ENCODE measurements at regions not wholly inside any gene's neighbourhood (a gene's known extent, or its start where the extent isn't known, plus 50 kb on each side); places are given as distances from the start of the nearest gene placed in this dataset.

DNA sequence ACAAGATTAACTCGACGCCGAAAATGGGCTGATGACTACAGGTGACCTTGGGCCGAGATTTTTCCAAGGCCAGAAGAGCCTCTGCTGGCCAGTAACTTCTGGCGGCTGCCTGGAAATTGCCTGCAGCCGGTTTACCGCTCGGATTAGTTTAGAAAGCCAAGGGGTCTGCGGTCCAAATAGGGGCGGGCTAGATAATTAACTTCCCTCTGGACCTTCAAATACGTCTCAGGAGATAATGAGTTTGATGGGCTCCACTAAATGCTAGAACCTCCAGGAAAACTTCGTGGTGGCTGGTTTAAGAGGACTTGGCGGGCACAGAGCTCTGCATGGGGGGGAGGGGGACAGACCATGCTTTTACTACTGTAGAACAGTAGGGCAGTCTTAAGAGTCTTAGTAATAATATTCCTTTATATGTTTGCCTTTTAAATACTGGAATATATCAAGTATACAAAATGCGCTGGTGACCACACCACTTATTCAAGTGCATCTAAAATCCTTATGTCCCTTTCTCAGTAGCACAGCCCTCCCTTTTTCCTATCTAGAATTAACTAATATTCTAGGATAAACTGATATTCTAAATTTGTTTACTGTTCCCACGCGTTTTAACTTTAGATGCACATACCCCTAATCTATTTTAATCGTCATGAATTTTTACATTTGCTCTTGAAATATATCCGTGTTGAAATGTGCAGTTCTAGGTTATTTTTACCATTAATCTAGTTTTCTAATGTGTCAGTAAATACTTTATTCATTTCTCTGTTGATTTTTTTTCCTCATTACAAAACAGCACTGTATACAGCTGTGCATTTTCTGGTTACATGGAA, 107.5 kb upstream of the PRSS16 start (continued):
- TF ChIP-seq, protein P1, sequence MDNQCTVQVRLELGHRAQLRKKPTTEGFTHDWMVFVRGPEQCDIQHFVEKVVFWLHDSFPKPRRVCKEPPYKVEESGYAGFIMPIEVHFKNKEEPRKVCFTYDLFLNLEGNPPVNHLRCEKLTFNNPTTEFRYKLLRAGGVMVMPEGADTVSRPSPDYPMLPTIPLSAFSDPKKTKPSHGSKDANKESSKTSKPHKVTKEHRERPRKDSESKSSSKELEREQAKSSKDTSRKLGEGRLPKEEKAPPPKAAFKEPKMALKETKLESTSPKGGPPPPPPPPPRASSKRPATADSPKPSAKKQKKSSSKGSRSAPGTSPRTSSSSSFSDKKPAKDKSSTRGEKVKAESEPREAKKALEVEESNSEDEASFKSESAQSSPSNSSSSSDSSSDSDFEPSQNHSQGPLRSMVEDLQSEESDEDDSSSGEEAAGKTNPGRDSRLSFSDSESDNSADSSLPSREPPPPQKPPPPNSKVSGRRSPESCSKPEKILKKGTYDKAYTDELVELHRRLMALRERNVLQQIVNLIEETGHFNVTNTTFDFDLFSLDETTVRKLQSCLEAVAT (IDR thresholded peaks at IDR 0.05): peak; percentile 8; the same call in 1 of the 2 replicates
- no peak for TF ChIP-seq NR2C1 (IDR thresholded peaks at IDR 0.05)
- no peak for TF ChIP-seq MXI1 (IDR thresholded peaks at IDR 0.05; ENCODE audit: low read depth, low read length)
- TF ChIP-seq, protein P2, sequence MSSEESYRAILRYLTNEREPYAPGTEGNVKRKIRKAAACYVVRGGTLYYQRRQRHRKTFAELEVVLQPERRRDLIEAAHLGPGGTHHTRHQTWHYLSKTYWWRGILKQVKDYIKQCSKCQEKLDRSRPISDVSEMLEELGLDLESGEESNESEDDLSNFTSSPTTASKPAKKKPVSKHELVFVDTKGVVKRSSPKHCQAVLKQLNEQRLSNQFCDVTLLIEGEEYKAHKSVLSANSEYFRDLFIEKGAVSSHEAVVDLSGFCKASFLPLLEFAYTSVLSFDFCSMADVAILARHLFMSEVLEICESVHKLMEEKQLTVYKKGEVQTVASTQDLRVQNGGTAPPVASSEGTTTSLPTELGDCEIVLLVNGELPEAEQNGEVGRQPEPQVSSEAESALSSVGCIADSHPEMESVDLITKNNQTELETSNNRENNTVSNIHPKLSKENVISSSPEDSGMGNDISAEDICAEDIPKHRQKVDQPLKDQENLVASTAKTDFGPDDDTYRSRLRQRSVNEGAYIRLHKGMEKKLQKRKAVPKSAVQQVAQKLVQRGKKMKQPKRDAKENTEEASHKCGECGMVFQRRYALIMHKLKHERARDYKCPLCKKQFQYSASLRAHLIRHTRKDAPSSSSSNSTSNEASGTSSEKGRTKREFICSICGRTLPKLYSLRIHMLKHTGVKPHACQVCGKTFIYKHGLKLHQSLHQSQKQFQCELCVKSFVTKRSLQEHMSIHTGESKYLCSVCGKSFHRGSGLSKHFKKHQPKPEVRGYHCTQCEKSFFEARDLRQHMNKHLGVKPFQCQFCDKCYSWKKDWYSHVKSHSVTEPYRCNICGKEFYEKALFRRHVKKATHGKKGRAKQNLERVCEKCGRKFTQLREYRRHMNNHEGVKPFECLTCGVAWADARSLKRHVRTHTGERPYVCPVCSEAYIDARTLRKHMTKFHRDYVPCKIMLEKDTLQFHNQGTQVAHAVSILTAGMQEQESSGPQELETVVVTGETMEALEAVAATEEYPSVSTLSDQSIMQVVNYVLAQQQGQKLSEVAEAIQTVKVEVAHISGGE (CRISPR knock-in tag; IDR thresholded peaks at IDR 0.05): no peak
- 0 out of 3 replicates have a peak, but pooled peaks of 1 of the 2 experiments have one; percentile 28 for TF ChIP-seq EGR1 (IDR thresholded peaks at IDR 0.05; ENCODE audit: borderline replicate concordance in 1 of 2, low read depth in 2 of 2, low read length in 2 of 2)
- 0 out of 2 replicates have a peak, but pooled peaks have one; percentile 1 for TF ChIP-seq LARP7 (IDR thresholded peaks at IDR 0.05)
- TF ChIP-seq MEF2A (IDR thresholded peaks at IDR 0.05; ENCODE audit: insufficient read depth, low read depth, low read length): no peak
- no peak; the same call in 1 of the 2 replicates for TF ChIP-seq SMAD5 (IDR thresholded peaks at IDR 0.05; ENCODE audit: low read depth)
- TF ChIP-seq, protein P3, sequence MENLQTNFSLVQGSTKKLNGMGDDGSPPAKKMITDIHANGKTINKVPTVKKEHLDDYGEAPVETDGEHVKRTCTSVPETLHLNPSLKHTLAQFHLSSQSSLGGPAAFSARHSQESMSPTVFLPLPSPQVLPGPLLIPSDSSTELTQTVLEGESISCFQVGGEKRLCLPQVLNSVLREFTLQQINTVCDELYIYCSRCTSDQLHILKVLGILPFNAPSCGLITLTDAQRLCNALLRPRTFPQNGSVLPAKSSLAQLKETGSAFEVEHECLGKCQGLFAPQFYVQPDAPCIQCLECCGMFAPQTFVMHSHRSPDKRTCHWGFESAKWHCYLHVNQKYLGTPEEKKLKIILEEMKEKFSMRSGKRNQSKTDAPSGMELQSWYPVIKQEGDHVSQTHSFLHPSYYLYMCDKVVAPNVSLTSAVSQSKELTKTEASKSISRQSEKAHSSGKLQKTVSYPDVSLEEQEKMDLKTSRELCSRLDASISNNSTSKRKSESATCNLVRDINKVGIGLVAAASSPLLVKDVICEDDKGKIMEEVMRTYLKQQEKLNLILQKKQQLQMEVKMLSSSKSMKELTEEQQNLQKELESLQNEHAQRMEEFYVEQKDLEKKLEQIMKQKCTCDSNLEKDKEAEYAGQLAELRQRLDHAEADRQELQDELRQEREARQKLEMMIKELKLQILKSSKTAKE (IDR thresholded peaks at IDR 0.05; ENCODE audit: low read depth, poor library complexity, severe bottlenecking): no peak
- no peak for TF ChIP-seq CEBPB (IDR thresholded peaks at IDR 0.05; ENCODE audit: borderline replicate concordance in 1 of 2, low read depth in 2 of 2, low read length in 2 of 2)
- TF ChIP-seq DPF2 (IDR thresholded peaks at IDR 0.05): no peak
- TF ChIP-seq ATF7 (IDR thresholded peaks at IDR 0.05; ENCODE audit: low read depth): no peak
- TF ChIP-seq TBL1XR1 (IDR thresholded peaks at IDR 0.05; ENCODE audit: low read depth, low read length): no peak
- TF ChIP-seq, protein P4, sequence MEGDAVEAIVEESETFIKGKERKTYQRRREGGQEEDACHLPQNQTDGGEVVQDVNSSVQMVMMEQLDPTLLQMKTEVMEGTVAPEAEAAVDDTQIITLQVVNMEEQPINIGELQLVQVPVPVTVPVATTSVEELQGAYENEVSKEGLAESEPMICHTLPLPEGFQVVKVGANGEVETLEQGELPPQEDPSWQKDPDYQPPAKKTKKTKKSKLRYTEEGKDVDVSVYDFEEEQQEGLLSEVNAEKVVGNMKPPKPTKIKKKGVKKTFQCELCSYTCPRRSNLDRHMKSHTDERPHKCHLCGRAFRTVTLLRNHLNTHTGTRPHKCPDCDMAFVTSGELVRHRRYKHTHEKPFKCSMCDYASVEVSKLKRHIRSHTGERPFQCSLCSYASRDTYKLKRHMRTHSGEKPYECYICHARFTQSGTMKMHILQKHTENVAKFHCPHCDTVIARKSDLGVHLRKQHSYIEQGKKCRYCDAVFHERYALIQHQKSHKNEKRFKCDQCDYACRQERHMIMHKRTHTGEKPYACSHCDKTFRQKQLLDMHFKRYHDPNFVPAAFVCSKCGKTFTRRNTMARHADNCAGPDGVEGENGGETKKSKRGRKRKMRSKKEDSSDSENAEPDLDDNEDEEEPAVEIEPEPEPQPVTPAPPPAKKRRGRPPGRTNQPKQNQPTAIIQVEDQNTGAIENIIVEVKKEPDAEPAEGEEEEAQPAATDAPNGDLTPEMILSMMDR (IDR thresholded peaks at IDR 0.05 in 2 of 3, conservative IDR thresholded peaks at IDR 0.05 in 1 of 3; ENCODE audit: control insufficient read depth in 2 of 3, extremely low read depth in 1 of 3, insufficient read depth in 1 of 3, low read depth in 3 of 3, low read length in 3 of 3): no peak
- TF ChIP-seq SMAD1 (IDR thresholded peaks at IDR 0.05; ENCODE audit: low read depth, partially characterized antibody): no peak
- TF ChIP-seq ZNF24 (IDR thresholded peaks at IDR 0.05): no peak
- no peak for TF ChIP-seq SMC3 (IDR thresholded peaks at IDR 0.05; ENCODE audit: borderline replicate concordance, low read length)
- TF ChIP-seq FOS (IDR thresholded peaks at IDR 0.05; ENCODE audit: borderline replicate concordance, extremely low read depth, insufficient read length): no peak
- TF ChIP-seq PAX5 (IDR thresholded peaks at IDR 0.05; ENCODE audit: borderline replicate concordance, low read depth, low read length): 0 out of 2 replicates have a peak, but pooled peaks have one; percentile 5
- 0 out of 2 replicates have a peak, but pooled peaks have one; percentile 6 for TF ChIP-seq EED (IDR thresholded peaks at IDR 0.05; ENCODE audit: low read depth)
- no peak for TF ChIP-seq CBX3 (IDR thresholded peaks at IDR 0.05; ENCODE audit: borderline replicate concordance, low read depth)
